ENCODE measurements at regions not wholly inside any gene's neighbourhood (a gene's known extent, or its start where the extent isn't known, plus 50 kb on each side); places are given as distances from the start of the nearest gene placed in this dataset.

DNA sequence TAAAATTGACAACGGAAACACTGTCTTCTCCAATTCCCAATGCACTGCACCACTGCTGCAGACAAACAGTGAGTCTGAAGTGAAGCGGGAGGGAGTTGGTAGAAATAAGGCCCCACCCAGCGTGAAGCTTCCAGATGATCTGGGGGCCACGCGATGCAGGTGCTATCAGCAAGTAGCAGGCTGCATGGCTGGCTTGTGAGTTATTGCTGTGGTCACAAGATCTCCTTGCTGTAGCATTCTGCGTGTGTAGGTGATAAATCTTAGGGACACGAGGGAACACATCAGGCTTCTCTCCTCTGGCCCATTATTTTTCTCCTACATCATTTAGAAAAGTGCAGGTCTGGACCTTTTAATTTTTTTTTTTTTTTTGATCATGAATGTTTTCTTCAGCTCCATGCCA, 407.6 kb downstream of the TMEM114 start:
- no peaks in the 10 kb centered on the region for H3K9me3 ChIP-seq (ENCODE audit: control insufficient read depth, insufficient read depth, low read length)
- Mint-ChIP-seq H3K27ac (no peak overlapping the region), H3K9me3 (peaks cover 1 to 4% of the 10 kb centered on the region in 2 donors), H3K36me3 (no peaks in the 10 kb centered on the region), H3K27me3 (ENCODE audit: low read depth in 2 of 2) (peaks cover 0 to 3% of the 10 kb centered on the region in 2 donors), H3K4me1 (no peaks in the 10 kb centered on the region), H3K4me3 (no peak overlapping the region)
- no peaks in the 10 kb centered on the region for H3K36me3 ChIP-seq (ENCODE audit: control insufficient read depth, insufficient read depth, low read length)
- no peaks in the 10 kb centered on the region for H3K27me3 ChIP-seq (ENCODE audit: control insufficient read depth, insufficient read depth, low read length)
- no peaks in the 10 kb centered on the region for H3K4me1 ChIP-seq (ENCODE audit: control insufficient read depth, insufficient read depth, low read length)
- WGBS (ENCODE audit: insufficient coverage), result 4% methylated on average over 5 of the region's 7 CpGs
- intact Hi-C loops (cut with micrococcal nuclease), result no loop called here
- no peak for DNase-seq
- no peak for ATAC-seq
- H3K27ac ChIP-seq (ENCODE audit: low read length), result no peak overlapping the region
- no peak overlapping the region for H3K4me3 ChIP-seq (ENCODE audit: low read length)
- TF ChIP-seq, protein P1, sequence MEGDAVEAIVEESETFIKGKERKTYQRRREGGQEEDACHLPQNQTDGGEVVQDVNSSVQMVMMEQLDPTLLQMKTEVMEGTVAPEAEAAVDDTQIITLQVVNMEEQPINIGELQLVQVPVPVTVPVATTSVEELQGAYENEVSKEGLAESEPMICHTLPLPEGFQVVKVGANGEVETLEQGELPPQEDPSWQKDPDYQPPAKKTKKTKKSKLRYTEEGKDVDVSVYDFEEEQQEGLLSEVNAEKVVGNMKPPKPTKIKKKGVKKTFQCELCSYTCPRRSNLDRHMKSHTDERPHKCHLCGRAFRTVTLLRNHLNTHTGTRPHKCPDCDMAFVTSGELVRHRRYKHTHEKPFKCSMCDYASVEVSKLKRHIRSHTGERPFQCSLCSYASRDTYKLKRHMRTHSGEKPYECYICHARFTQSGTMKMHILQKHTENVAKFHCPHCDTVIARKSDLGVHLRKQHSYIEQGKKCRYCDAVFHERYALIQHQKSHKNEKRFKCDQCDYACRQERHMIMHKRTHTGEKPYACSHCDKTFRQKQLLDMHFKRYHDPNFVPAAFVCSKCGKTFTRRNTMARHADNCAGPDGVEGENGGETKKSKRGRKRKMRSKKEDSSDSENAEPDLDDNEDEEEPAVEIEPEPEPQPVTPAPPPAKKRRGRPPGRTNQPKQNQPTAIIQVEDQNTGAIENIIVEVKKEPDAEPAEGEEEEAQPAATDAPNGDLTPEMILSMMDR (IDR thresholded peaks at IDR 0.05), result no peak

DNA sequence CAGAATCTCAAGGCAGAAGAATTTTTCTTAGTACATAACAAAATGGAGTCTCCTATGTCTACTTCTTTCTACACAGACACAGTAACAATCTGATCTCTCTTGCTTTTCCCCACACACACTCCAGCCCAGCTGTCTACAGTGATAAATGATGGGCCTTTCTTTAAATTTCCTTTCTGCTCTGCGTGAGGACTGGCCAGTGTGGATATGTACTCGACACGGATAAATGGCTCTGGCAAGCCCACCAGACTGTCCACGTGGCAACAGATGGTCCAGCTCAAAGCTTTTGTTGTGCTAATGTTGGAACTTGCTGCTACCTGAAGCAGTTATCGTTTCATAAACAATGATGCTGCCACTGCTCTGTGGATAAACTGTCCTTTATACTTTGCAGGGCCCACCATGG, 410.7 kb downstream of the TMEM114 start:
- no peak overlapping the region for H3K4me3 ChIP-seq (ENCODE audit: low read length)
- Mint-ChIP-seq H3K4me1 (no peaks in the 10 kb centered on the region), H3K4me3 (no peak overlapping the region), H3K27ac (no peak overlapping the region), H3K36me3 (no peaks in the 10 kb centered on the region), H3K27me3 (ENCODE audit: low read depth in 2 of 2) (peaks cover 0 to 3% of the 10 kb centered on the region in 2 donors), H3K9me3 (no peaks in the 10 kb centered on the region)
- H3K27ac ChIP-seq (ENCODE audit: low read length), result no peak overlapping the region
- no peaks in the 10 kb centered on the region for H3K9me3 ChIP-seq (ENCODE audit: control insufficient read depth, insufficient read depth, low read length)
- DNase-seq (no peak), ATAC-seq (no peak)
- no peaks in the 10 kb centered on the region for H3K4me1 ChIP-seq (ENCODE audit: control insufficient read depth, insufficient read depth, low read length)
- WGBS (ENCODE audit: insufficient coverage), result 56% methylated on average over 5 of the region's 5 CpGs
- intact Hi-C loops (cut with micrococcal nuclease), result loop anchor here (10.0 kb wide), 1 partner anchor 1495 kb away; no protein-coding TSS in a partner anchor
- no peaks in the 10 kb centered on the region for H3K27me3 ChIP-seq (ENCODE audit: control insufficient read depth, insufficient read depth, low read length)
- TF ChIP-seq, protein P1 (IDR thresholded peaks at IDR 0.05), result no peak
- H3K36me3 ChIP-seq (ENCODE audit: control insufficient read depth, insufficient read depth, low read length), result no peaks in the 10 kb centered on the region

DNA sequence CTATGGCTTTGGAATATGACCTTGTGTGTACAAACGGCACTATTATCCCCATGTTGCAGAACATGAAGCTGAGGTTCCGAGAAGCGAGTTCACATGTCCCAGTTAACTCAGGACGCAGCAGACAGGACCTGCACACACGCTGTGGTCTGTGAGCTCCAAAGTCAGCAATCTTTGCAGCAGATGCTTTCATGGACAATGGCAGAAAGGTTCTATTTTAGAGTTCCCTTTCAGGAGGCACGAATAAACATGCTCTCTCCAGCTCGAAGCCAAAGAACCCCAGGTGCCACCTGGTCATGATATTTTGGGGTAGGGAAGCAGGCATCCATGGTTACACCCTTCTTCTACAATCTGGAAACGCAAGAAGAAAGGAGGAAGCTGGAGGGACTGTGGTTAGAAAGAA, 412.0 kb downstream of the TMEM114 start:
- Histone ChIP-seq H3K36me3 (ENCODE audit: control insufficient read depth, insufficient read depth, low read length) (no peaks in the 10 kb centered on the region), H3K4me1 (ENCODE audit: control insufficient read depth, insufficient read depth, low read length) (no peaks in the 10 kb centered on the region), H3K9me3 (ENCODE audit: control insufficient read depth, insufficient read depth, low read length) (no peaks in the 10 kb centered on the region), H3K27me3 (ENCODE audit: control insufficient read depth, insufficient read depth, low read length) (no peaks in the 10 kb centered on the region), H3K27ac (ENCODE audit: low read length) (no peak overlapping the region), H3K4me3 (ENCODE audit: low read length) (no peak overlapping the region)
- H3K27ac Mint-ChIP-seq, result no peak overlapping the region
- DNase-seq, result no peak
- intact Hi-C loops (cut with micrococcal nuclease), result loop anchor here (10.0 kb wide), 1 partner anchor 1493 kb away; no protein-coding TSS in a partner anchor
- no peaks in the 10 kb centered on the region for H3K9me3 Mint-ChIP-seq
- WGBS (ENCODE audit: insufficient coverage), result 61% methylated on average over 8 of the region's 8 CpGs
- no peak overlapping the region for H3K4me3 Mint-ChIP-seq
- H3K36me3 Mint-ChIP-seq, result no peaks in the 10 kb centered on the region
- no peaks in the 10 kb centered on the region for H3K4me1 Mint-ChIP-seq
- TF ChIP-seq, protein P1 (IDR thresholded peaks at IDR 0.05), result no peak
- ATAC-seq, result no peak
- H3K27me3 Mint-ChIP-seq (ENCODE audit: low read depth in 2 of 2), result peaks cover 0 to 3% of the 10 kb centered on the region in 2 donors

DNA sequence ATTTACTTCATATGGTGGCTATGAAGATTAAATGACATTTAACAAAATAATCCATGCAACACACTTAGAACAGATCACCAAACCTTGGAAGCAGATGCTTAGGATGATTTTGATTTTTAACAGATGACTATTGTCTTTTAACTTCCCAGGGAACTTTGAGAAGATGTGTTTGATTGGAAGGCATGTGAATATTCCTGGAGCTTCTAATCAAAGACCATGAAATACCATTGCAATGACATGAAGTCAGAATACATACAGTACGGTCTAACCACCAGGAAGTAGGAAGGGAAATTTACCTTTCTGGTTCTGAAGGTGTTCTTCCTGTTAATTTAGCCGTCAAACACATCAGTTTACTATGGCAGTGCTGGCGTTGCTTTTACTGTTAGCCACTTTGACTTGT, 414.9 kb downstream of the TMEM114 start:
- DNase-seq (no peak), ATAC-seq (no peak)
- H3K9me3 ChIP-seq (ENCODE audit: control insufficient read depth, insufficient read depth, low read length), result no peaks in the 10 kb centered on the region
- H3K4me3 Mint-ChIP-seq, result no peak overlapping the region
- intact Hi-C loops (cut with micrococcal nuclease), result loop anchor here (10.0 kb wide), 1 partner anchor 1491 kb away; no protein-coding TSS in a partner anchor
- H3K27me3 Mint-ChIP-seq (ENCODE audit: low read depth in 2 of 2), result no peaks in the 10 kb centered on the region
- no peaks in the 10 kb centered on the region for H3K4me1 Mint-ChIP-seq
- no peaks in the 10 kb centered on the region for H3K36me3 ChIP-seq (ENCODE audit: control insufficient read depth, insufficient read depth, low read length)
- TF ChIP-seq, protein P1 (IDR thresholded peaks at IDR 0.05), result no peak
- 84% methylated on average over 3 of the region's 3 CpGs for WGBS (ENCODE audit: insufficient coverage)
- no peak overlapping the region for H3K27ac Mint-ChIP-seq
- H3K4me1 ChIP-seq (ENCODE audit: control insufficient read depth, insufficient read depth, low read length), result no peaks in the 10 kb centered on the region
- no peak overlapping the region for H3K4me3 ChIP-seq (ENCODE audit: low read length)
- H3K36me3 Mint-ChIP-seq, result no peaks in the 10 kb centered on the region
- no peak overlapping the region for H3K27ac ChIP-seq (ENCODE audit: low read length)
- no peaks in the 10 kb centered on the region for H3K9me3 Mint-ChIP-seq
- H3K27me3 ChIP-seq (ENCODE audit: control insufficient read depth, insufficient read depth, low read length), result no peaks in the 10 kb centered on the region

Measured in natural killer cell (primary cell).